Forelimb muscle (tissue), 1 donor: ENCODE measurements at regions not wholly inside any gene's neighbourhood (a gene's known extent, or its start where the extent isn't known, plus 50 kb on each side); places are given as distances from the start of the nearest gene placed in this dataset.
"Not testable (repeated sequence)": the region's sequence is repeated elsewhere in the genome, so short reads cannot be mapped to it uniquely, and the experiment has no call there.

ENCODE experiments used
- DNase-seq: peaks from one replicate; pipeline ENCODE4 v3.0.0-alpha.2; 2013; ENCODE audit warnings: low read depth

DNA sequence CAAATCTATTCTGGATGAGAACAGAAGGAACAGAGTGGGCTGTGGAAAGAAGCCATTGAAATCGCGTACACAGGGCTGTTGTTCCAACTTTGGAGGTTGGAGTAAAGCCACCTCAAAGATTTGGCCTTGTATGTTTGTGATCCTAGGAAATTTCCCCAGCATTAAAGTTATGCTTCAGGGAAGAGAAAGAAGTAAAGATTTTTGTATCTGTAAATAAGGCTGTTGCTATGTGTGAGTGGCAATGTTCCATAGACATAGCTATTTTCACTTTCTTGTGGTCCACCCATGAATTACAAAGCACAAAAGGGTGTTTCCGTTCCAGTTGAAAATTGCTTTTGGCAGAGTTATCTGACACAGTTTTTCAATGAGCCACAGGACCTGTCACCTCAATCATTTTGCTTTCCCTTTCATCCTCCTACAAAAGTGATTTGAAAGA is 321.3 kb downstream of the TFAP2B start:
- peak; percentile 26 for DNase-seq

- no peak for DNase-seq
Measured at GRCh38 chr6:51141080-51141479, 322.4 kb downstream of the TFAP2B start.

- no peak for DNase-seq
Measured at GRCh38 chr6:51147756-51148155, 329.1 kb downstream of the TFAP2B start.

DNA sequence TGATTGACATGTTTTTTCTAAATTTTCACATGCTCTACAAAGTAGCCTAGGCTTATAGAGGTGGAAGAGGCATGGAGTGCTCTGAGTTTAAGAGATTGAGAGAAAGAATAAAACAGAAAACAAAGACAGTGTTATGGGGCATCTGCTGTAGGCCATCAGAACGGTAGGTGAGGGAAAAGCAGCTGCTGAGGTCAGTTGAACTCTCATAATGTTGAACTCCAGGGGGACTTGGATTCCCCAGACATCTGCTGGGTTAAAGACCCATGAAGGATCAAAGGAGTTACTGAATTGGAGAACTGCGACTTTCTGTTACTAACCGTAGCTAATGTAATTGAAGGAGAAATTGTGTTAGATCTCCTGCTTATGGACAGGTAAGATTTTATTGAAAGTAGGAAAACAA is 333.9 kb downstream of the TFAP2B start:
- no peak for DNase-seq

DNA sequence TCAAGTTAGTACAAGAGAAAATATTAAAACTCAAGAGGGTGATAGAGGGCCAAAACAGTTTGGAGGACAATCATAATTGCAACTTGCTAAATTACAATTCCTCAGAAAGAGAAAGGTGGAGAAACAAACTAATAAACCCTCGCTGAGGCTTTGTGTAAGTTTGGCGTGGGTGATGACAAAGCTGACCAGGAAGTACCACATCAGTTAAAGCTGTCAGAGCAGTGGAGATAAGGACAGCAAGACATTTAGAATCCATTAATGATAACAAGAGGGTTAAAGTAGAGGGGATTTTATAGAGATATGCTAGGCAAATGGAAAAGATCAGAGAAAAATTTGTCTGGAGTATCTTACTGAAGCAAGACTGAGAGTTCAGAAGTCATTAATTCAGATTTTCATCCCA is 334.4 kb downstream of the TFAP2B start:
- no peak for DNase-seq

GRCh38 chr6:51154925-51155324 is 336.3 kb downstream of the TFAP2B start:
- not testable (repeated sequence) for DNase-seq

- not testable (repeated sequence) for DNase-seq
Measured at GRCh38 chr6:51159260-51159659, 340.6 kb downstream of the TFAP2B start.

DNA sequence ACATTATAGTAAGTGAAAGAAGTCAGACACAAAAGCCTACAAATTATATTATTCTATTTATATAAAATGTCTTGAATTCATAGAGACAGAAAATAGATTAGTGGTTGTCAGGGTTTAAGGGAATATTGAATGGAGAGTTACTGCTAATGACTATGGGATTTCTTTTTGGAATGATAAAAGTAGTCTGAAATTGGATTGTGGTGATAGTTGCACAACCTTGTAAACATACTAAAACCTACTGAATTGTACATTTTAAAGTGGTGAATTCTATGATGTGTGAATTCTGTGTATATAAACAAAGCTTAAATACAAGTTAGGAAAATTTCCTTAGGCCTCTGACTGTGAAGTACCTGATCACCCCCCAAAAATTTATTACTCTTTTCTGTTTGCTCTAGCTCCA is 343.1 kb downstream of the TFAP2B start:
- DNase-seq, result no peak

DNA sequence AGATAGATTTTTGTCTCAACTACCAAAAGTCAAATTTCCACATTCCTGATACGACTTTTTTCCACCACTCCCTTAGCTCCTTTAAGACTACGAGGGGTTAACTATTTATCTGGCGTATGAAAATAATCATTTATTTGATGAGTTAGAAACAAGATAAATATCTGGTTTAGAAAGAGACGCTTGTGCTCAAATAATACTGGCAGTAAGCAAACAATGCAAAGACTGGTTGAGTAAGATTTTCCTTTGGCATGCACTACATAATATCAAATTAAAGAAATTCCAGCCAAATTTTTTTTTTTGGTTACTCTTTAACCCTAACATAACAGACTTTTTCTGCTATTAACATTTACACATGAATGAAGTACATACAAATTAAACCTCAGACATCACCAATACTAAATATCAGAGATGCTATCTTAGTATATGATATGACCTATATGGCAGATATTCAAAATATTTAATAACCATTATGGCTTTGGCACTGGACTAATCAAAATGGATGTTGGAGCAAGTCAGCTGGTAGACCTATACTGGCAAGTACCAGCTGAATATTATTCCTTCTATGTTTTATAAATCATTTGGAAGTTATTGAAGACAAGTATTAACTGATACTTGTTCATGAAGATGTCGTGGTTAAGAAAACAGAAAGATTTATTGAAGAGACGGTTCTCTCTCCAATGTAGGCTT is 345.3 kb downstream of the TFAP2B start:
- no peak for DNase-seq

- DNase-seq, result no peak
Measured at GRCh38 chr6:51166914-51167313, 348.2 kb downstream of the TFAP2B start.

- no peak for DNase-seq
Measured at GRCh38 chr6:51167468-51167867, 348.8 kb downstream of the TFAP2B start.

- DNase-seq, result no peak
Measured at GRCh38 chr6:51182827-51183226, 364.2 kb downstream of the TFAP2B start.

GRCh38 chr6:51184046-51184445 is 365.4 kb downstream of the TFAP2B start:
- DNase-seq, result no peak

- not testable (repeated sequence) for DNase-seq
Measured at GRCh38 chr6:51193163-51193562, 374.5 kb downstream of the TFAP2B start.

- DNase-seq, result no peak
Measured at GRCh38 chr6:51199105-51199552, 380.5 kb downstream of the TFAP2B start.

- no peak for DNase-seq
Measured at GRCh38 chr6:51199733-51200260, 381.1 kb downstream of the TFAP2B start.

DNA sequence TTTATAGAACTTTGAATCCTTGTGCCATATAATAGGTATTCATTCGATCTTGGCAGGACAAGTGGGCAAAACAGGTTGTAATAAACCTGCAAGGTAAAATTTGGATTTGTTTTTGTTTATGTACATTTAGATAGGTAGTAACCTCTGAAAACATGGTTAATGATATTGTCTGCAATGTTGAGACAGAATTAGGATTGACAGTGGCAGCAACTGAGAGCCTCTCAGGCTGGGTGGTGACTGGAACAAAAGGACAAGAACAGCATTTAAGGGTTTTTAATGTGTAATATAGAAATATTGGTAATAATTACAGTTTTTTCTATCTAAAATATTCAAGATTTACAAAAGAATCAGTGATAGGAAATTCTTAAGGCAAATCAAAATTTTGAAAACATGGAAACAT is 382.0 kb downstream of the TFAP2B start:
- no peak for DNase-seq

GRCh38 chr6:51202653-51203052 is 384.0 kb downstream of the TFAP2B start:
- DNase-seq, result not testable (repeated sequence)

DNA sequence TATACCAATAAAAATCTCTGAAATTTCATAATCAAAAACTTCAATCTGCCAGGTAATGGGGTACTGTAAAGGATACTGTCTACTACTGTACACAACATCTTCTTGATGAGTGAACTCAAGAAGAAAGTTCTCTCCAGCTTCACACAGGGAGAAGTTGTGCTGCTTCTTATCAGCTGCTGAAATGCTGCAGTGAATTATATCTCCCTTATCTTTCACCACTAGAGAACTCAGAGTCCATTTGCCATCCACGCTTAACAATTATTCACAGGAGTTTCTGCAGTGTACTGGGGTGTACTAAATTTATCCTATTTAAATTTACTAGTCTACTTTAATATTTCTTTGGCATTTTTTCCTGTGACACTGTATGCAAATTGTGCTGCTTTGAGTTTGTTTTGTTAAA is 384.8 kb downstream of the TFAP2B start:
- DNase-seq, result no peak

GRCh38 chr6:51206686-51207085 is 388.0 kb downstream of the TFAP2B start:
- DNase-seq, result not testable (repeated sequence)

DNA sequence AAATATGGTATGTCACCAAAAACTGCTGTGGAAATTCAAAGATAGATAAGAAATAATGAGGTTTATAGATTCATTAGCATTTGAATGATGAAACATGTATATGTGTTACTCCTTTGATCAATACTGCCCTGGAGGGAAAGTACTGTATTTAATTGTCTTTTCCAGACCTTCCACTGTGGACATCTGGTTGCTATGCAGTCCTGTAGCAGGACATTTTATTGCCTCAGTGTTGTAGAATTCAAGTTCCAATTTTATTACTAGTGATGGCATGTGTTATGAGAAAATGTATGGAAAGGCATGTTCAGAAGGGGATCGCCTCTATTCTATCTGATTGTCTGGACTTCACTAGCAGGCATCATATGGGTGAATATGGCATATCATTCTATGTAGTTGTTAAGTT is 391.0 kb downstream of the TFAP2B start:
- DNase-seq, result no peak

DNA sequence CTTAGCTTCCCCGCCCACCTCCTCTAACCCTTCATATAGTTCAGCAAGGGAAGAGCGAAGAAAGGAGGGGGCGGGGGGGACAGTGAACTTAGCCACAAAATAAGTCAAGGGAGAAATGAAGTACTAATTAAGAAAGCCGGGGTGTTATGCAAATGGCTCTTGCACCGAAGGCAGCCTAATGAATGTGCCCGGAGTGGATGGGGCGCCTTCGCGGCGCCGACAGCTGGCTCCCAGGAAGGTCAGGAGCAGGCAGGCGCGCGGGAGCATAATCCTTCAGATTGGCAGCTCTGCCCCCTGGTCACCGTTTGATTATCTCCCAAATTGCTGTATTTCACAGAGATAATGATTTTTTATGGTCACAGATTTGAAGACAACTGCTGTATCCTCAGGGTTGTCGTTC is 395.1 kb downstream of the TFAP2B start:
- DNase-seq, result no peak

- no peak for DNase-seq
Measured at GRCh38 chr6:51214442-51214841, 395.8 kb downstream of the TFAP2B start.

DNA sequence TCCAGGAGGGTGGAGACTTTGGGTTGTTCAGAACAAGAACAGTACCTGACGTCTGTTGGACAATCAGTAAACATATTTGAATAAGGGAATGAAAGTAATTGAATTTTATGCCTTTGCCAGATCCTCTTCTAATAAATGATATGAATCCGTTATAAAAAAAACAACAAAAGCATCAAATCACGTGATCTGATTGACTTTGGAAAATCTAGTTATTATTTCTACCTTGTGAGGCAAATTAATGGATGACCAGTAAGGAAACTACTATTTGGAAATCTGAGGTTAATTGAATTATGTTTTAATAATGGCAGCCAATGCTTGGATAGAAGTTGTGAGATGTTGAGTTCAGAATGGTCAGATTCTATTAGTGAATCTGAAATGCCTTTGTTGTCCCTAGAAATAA is 399.5 kb downstream of the TFAP2B start:
- no peak for DNase-seq
